NOMO-1 (cell line): ENCODE measurements at regions not wholly inside any gene's neighbourhood (a gene's known extent, or its start where the extent isn't known, plus 50 kb on each side); places are given as distances from the start of the nearest gene placed in this dataset.

ENCODE experiments used
- DNase-seq, 2 experiments: peaks; one replicate each; lab custom pipeline; 2025; ENCODE audit not compliant: unreplicated experiment in 2 of 2; lab: John Stamatoyannopoulos, UW

GRCh38 chr2:235334179-235334578 is 159.7 kb upstream of the AGAP1 start:
- no peak for DNase-seq

GRCh38 chr2:235343156-235343774 is 150.6 kb upstream of the AGAP1 start:
- no peak for DNase-seq

GRCh38 chr2:235343869-235344268 is 150.0 kb upstream of the AGAP1 start:
- no peak for DNase-seq

- DNase-seq = no peak
Measured at GRCh38 chr2:235345745-235346144, 148.1 kb upstream of the AGAP1 start.

- DNase-seq = no peak
Measured at GRCh38 chr2:235347691-235348090, 146.2 kb upstream of the AGAP1 start.

DNA sequence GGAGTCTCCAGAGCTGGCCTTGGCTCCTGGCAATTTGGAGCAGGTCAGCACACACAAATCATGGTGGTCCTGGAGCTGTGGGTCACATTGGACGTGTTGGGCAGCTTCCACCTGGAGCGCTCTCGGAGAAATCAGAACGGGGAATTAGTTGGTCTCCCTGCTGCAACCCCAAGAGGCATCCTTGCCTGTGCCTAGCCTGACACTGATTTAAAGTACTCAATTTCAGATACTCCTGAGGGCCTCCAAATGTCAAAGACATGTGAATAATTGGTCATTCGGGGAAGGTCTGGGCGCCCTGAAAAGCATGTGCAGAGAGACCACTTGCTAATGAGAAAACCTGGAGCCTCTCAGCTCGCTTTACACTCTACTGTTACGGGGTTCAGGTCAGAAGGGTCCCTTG is 145.5 kb upstream of the AGAP1 start:
- DNase-seq = no peak

DNA sequence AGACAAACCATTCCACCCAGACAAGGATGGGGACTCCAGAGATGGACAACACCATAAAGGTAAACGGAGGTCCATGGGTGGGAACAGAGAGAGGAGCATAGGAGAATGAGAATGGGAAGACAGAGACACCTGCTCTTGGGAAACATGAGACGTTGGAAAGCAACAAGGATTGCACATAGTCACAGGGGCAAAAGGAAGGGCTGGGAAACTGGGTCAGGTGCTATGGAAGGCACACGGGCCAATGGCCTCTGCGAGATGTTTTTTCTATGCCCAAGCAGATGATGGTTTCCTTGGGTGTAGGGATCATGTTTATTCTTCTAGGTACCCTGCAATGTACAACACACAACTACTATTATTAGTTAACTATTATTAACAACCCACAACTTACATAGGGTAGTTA is 143.6 kb upstream of the AGAP1 start:
- DNase-seq = no peak

GRCh38 chr2:235352541-235352940 is 141.3 kb upstream of the AGAP1 start:
- no peak for DNase-seq

- no peak for DNase-seq
Measured at GRCh38 chr2:235357881-235358280, 136.0 kb upstream of the AGAP1 start.

GRCh38 chr2:235358981-235359471 is 134.8 kb upstream of the AGAP1 start:
- DNase-seq = no peak

GRCh38 chr2:235360446-235360845 is 133.4 kb upstream of the AGAP1 start:
- no peak for DNase-seq

GRCh38 chr2:235365743-235366142 is 128.1 kb upstream of the AGAP1 start:
- DNase-seq = no peak

GRCh38 chr2:235366390-235366789 is 127.5 kb upstream of the AGAP1 start:
- no peak for DNase-seq

DNA sequence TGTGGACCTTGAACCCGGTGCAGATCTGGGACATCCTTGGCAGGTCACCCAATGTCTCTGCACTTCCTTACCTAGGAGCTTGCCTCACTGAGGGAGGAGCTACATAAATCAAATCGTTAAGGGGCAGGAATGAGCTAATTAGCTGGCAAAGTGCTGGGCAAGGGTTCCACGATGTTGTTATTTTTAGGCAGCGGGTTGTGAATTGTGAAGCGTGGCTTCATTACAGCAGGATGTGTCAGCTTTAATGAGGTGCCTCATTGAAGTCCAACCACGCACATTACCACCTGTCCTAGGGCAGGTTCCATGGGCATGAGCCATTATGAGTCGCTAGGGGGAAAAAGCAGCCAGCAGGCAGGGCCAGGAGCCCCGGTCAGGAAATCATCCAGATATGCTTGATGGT is 127.0 kb upstream of the AGAP1 start:
- no peak for DNase-seq

DNA sequence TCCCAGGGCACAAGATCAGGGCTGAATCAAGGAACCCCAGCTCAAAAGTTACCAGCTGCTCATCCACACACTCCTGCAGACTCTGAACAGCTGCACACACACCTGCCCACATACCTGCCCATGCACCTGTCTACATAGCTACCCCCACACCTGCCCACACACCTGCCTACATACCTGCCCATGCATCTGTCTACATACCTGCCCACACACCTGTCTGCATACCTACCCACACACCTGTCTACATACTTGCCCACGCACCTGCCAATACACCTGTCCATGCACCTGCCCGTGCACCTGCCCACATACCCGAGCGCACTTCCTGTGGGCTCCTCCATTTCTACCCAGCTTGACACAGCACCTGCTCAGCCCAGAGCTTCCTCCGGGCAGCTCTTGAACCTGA is 122.8 kb upstream of the AGAP1 start:
- no peak for DNase-seq

DNA sequence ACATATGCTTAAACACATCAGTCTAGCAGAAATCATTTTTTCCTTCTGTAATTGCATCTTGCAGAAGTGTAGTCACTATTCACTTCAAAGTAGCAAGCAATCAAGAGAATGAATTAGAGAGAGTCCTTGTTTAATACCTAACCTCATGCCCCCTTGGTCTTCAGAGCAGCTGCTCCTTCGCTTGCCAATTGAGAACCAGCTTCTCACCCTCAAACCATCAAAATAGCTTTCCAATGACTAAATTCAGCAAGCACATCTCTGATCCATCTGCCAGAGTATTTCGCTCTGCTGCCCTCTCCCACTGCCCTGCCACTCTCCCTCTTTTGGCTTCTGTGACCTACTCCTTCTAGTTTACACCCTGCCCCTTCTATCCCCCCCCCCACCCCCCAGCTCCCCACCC is 120.7 kb upstream of the AGAP1 start:
- no peak for DNase-seq

DNA sequence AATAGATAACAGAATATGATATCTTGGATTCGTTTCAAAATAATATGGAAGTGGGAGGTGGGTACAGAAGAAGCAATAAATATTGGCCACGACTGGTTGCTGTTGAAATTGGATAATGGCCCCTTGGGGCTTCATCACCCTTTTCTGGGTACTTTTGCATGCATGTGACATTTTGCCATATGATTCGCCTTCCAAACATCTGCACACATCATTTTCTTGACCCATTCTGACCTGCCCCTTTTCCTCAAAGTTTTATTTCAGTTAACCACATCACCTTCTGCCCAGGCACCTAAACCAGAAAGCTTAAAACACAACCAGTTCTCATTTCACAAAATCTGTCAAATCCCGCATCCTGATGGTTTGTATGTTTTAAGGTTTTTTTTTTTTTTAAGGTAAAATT is 116.7 kb upstream of the AGAP1 start:
- no peak for DNase-seq

GRCh38 chr2:235378246-235378645 is 115.6 kb upstream of the AGAP1 start:
- no peak for DNase-seq

GRCh38 chr2:235378944-235379343 is 114.9 kb upstream of the AGAP1 start:
- no peak for DNase-seq

DNA sequence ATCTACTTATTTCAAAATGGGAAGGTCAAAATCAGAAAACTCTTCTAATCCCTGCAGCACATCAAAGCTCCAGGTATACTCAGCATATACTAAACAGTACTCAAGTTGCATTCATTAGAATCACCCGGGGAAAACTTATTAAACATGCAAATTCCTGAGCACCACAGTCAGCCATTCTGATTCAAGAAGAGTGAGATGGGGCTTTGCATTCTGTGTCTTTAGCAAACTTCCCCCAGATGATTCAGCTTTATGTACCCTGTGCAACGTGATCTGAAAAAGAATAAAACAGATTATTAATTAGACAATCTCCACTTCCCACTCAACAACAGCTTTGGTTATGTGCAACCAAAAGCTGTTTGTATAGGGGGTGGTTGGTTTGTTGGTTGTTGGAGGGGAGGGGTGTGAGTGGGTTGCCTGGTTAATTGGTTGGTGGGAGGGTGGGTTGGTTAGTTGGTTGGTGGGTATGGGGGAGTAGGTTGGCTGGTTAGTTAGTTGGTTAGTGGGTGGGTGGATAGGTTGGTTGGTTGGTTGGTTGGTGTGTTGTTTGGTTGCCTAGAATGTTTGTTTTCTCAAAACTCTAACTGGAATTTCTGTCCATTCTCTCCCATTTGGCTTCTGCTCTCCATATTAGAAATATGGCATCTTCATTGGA is 112.5 kb upstream of the AGAP1 start:
- no peak for DNase-seq

DNA sequence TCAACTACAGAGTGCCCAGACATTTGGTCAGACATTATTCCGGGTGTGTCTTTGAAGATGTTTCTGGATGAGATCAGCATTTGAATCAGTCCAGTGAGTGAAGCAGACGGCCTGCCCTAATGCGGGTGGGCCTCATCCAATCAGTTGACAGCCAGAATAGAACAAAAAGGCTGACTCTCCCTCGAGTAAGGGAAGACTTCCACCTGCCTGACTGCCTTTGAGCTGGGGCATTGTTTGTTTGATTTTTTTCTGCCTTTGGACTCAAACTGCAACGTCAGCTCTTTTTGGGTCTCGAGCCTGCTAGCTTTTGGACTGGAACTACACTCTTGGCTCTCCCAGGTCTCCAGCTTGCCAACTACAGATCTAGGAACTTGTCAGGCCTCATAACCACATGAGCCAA is 111.7 kb upstream of the AGAP1 start:
- DNase-seq = no peak

DNA sequence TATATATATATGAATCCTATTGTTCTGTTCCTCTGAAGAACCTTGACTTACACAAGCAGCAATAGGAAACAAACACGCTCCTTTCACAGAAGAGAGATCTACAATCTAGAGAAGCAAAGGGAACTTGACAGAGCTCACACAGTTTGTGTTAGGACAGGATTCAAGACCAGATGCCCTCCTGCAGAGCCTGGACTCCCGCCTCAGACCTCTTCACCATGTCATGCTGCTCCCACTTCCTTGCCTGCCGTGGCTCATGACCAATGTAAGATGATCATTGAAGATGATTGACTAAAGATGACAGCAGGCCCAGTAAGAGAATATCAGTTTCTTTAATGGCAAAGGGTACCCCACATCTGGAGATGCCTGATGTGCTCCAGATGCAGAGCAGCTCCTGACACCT is 111.2 kb upstream of the AGAP1 start:
- no peak for DNase-seq
